ENCODE measurements at regions not wholly inside any gene's neighbourhood (a gene's known extent, or its start where the extent isn't known, plus 50 kb on each side); places are given as distances from the start of the nearest gene placed in this dataset.

DNA sequence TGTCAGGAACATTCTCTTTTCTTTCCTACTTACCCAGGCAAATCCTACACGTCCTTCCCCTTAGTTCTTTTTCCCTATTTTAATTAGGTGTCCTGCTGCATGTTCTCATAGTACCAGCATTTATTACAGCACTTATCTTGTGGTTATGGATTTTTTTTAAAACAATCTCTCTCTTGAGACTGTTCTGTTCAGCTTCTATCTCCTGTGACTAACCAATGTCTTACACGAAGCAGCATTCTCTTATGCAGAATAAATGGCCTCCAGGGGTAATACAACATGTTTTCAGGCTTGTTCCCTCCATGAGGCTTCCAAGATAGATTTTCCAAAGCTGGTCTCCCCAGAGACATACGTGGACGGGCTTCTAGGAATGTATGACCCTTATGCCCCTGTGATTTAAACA, 1096.1 kb upstream of the CELF2 start:
- ChIA-PET POLR2A (no interaction called here), CTCF (no interaction called here), RAD21 (ENCODE audit: low non-redundant PET in 1 of 2, low total read pairs in 2 of 2, uncharacterized antibody in 2 of 2, unreplicated experiment in 2 of 2) (no interaction called here)
- ATAC-seq (no peak), DNase-seq (ENCODE audit: low read depth, low spot score) (no peak)
- Histone ChIP-seq H4K20me1 (ENCODE audit: insufficient read depth) (no peaks in the 10 kb centered on the region), H3K27me3 (ENCODE audit: insufficient read depth, low read length) (no peaks in the 10 kb centered on the region), H3K9me2 (ENCODE audit: insufficient read depth) (no peaks in the 10 kb centered on the region), H3K9me3 (ENCODE audit: control insufficient read depth in 1 of 2, insufficient read depth in 1 of 2, low read depth in 1 of 2, low read length in 2 of 2) (peaks cover 0 to 22% of the 10 kb centered on the region in 2 experiments; a peak in 2 of 4 replicates), H3K4me2 (ENCODE audit: low read length) (no peak overlapping the region), H3K4me3 (replicated peaks in 1 of 2; ENCODE audit: low read depth in 1 of 2, low read length in 2 of 2) (no peak overlapping the region), H3K79me2 (ENCODE audit: insufficient read depth, low read length) (no peaks in the 10 kb centered on the region), H2AFZ (ENCODE audit: low read depth, low read length, poor library complexity, severe bottlenecking) (no peak overlapping the region), H3K9ac (ENCODE audit: low read length) (no peak overlapping the region), H3K36me3 (ENCODE audit: control insufficient read depth in 1 of 2, insufficient read depth in 2 of 2, low read length in 2 of 2) (no peaks in the 10 kb centered on the region), H3K4me1 (ENCODE audit: control insufficient read depth in 1 of 2, insufficient read depth in 2 of 2, low read length in 2 of 2) (no peaks in the 10 kb centered on the region), H3K27ac (ENCODE audit: low read depth, low read length) (no peak overlapping the region)
- intact Hi-C loops (cut with micrococcal nuclease), result no loop called here
- TF ChIP-seq EZH2phosphoT487 (IDR thresholded peaks at IDR 0.05; ENCODE audit: borderline replicate concordance) (no peak), POLR2AphosphoS5 (IDR thresholded peaks at IDR 0.05; ENCODE audit: low read depth, low read length) (no peak), JUND (IDR thresholded peaks at IDR 0.05) (no peak), FOSL1 (IDR thresholded peaks at IDR 0.05; ENCODE audit: low read depth) (no peak), YY1 (IDR thresholded peaks at IDR 0.05; ENCODE audit: extremely low read depth, insufficient replicate concordance, low read depth, low read length) (no peak), ZFX (IDR thresholded peaks at IDR 0.05) (no peak), ZNF274 (IDR thresholded peaks at IDR 0.05; ENCODE audit: low read depth, low read length) (no peak), SRF (IDR thresholded peaks at IDR 0.05; ENCODE audit: low read depth) (no peak), EGR1 (IDR thresholded peaks at IDR 0.05; ENCODE audit: low read depth) (no peak), RAD21 (IDR thresholded peaks at IDR 0.05; ENCODE audit: low read depth) (no peak), CEBPB (IDR thresholded peaks at IDR 0.05; ENCODE audit: low read depth) (no peak), POLR2A (IDR thresholded peaks at IDR 0.05; ENCODE audit: borderline replicate concordance, extremely low read depth, insufficient read depth, insufficient read length) (no peak), TCF7L2 (IDR thresholded peaks at IDR 0.05; ENCODE audit: borderline replicate concordance, extremely low read depth, insufficient read depth, insufficient read length) (no peak), EZH2 (IDR thresholded peaks at IDR 0.05) (no peak), CBX3 (IDR thresholded peaks at IDR 0.05; ENCODE audit: low read depth) (no peak), SP1 (IDR thresholded peaks at IDR 0.05; ENCODE audit: low read depth) (no peak), SIN3A (IDR thresholded peaks at IDR 0.05; ENCODE audit: low read depth) (no peak)
- TF ChIP-seq, protein P1, sequence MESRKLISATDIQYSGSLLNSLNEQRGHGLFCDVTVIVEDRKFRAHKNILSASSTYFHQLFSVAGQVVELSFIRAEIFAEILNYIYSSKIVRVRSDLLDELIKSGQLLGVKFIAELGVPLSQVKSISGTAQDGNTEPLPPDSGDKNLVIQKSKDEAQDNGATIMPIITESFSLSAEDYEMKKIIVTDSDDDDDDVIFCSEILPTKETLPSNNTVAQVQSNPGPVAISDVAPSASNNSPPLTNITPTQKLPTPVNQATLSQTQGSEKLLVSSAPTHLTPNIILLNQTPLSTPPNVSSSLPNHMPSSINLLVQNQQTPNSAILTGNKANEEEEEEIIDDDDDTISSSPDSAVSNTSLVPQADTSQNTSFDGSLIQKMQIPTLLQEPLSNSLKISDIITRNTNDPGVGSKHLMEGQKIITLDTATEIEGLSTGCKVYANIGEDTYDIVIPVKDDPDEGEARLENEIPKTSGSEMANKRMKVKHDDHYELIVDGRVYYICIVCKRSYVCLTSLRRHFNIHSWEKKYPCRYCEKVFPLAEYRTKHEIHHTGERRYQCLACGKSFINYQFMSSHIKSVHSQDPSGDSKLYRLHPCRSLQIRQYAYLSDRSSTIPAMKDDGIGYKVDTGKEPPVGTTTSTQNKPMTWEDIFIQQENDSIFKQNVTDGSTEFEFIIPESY (IDR thresholded peaks at IDR 0.05; ENCODE audit: extremely low read depth, insufficient replicate concordance, low read length), result no peak
- BruUV-seq (replicated peaks), result no TSS peak

Data from HCT116 (cell line).